ENCODE measurements at regions not wholly inside any gene's neighbourhood (a gene's known extent, or its start where the extent isn't known, plus 50 kb on each side); places are given as distances from the start of the nearest gene placed in this dataset.

- BruUV-seq (replicated peaks), result no TSS peak
- no peak for DNase-seq (ENCODE audit: low spot score)
- WGBS (ENCODE audit: low lambda C conversion rate), result 13% methylated on average over 1 of the region's 2 CpGs
- no peak for ATAC-seq
- ChIA-PET CTCF (ENCODE audit: low intra/inter-chr PET ratio, low total read pairs) (no interaction called here), POLR2A (no interaction called here)
- Histone ChIP-seq H3K79me2 (ENCODE audit: insufficient read depth, low read length) (no peaks in the 10 kb centered on the region), H3K4me2 (ENCODE audit: low read depth, low read length) (no peak overlapping the region), H4K20me1 (ENCODE audit: insufficient read depth, low read length) (no peaks in the 10 kb centered on the region), H3K4me3 (replicated peaks in 1 of 3; ENCODE audit: insufficient read depth in 1 of 3, low read depth in 2 of 3, low read length in 3 of 3) (no peak overlapping the region), H3K9me3 (ENCODE audit: low read length) (no peaks in the 10 kb centered on the region), H3K4me1 (ENCODE audit: insufficient read depth, low read length) (no peaks in the 10 kb centered on the region), H3K27me3 (ENCODE audit: control insufficient read depth in 1 of 2, insufficient read depth in 2 of 2, low read length in 2 of 2) (no peaks in the 10 kb centered on the region), H3K27ac (ENCODE audit: extremely low read length, insufficient read depth, low read length) (no peak overlapping the region), H3K36me3 (replicated peaks in 1 of 2; ENCODE audit: control insufficient read depth in 1 of 2, insufficient read depth in 2 of 2, low read length in 2 of 2) (no peaks in the 10 kb centered on the region), H2AFZ (ENCODE audit: low read length) (no peak overlapping the region), H3K9ac (ENCODE audit: insufficient read depth, low read depth, low read length) (no peak overlapping the region)
- TF ChIP-seq ZNF207 (IDR thresholded peaks at IDR 0.05; ENCODE audit: borderline replicate concordance) (no peak), ZMAT5 (CRISPR knock-in tag; IDR thresholded peaks at IDR 0.05; ENCODE audit: borderline replicate concordance, low read depth) (no peak), CHD4 (IDR thresholded peaks at IDR 0.05; ENCODE audit: borderline replicate concordance, low read length) (no peak), ZNF562 (CRISPR knock-in tag; IDR thresholded peaks at IDR 0.05; ENCODE audit: borderline replicate concordance) (no peak), TMF1 (CRISPR knock-in tag; IDR thresholded peaks at IDR 0.05; ENCODE audit: low read depth) (no peak), ZFY (CRISPR knock-in tag; IDR thresholded peaks at IDR 0.05) (no peak), PHB2 (IDR thresholded peaks at IDR 0.05; ENCODE audit: partially characterized antibody) (no peak), SAFB2 (CRISPR knock-in tag; IDR thresholded peaks at IDR 0.05; ENCODE audit: borderline replicate concordance, low read depth) (no peak), ZNF724P (CRISPR knock-in tag; IDR thresholded peaks at IDR 0.05; ENCODE audit: borderline replicate concordance) (no peak), NPAS2 (CRISPR knock-in tag; IDR thresholded peaks at IDR 0.05; ENCODE audit: borderline replicate concordance) (no peak), HOXA5 (CRISPR knock-in tag; IDR thresholded peaks at IDR 0.05) (no peak), TRIM24 (CRISPR knock-in tag; IDR thresholded peaks at IDR 0.05) (no peak), ZNF605 (CRISPR knock-in tag; IDR thresholded peaks at IDR 0.05) (no peak)
- TF ChIP-seq, protein P1, sequence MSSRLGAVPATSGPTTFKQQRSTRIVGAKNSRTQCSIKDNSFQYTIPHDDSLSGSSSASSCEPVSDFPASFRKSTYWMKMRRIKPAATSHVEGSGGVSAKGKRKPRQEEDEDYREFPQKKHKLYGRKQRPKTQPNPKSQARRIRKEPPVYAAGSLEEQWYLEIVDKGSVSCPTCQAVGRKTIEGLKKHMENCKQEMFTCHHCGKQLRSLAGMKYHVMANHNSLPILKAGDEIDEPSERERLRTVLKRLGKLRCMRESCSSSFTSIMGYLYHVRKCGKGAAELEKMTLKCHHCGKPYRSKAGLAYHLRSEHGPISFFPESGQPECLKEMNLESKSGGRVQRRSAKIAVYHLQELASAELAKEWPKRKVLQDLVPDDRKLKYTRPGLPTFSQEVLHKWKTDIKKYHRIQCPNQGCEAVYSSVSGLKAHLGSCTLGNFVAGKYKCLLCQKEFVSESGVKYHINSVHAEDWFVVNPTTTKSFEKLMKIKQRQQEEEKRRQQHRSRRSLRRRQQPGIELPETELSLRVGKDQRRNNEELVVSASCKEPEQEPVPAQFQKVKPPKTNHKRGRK (CRISPR knock-in tag; IDR thresholded peaks at IDR 0.05), result no peak
- TF ChIP-seq, protein P2, sequence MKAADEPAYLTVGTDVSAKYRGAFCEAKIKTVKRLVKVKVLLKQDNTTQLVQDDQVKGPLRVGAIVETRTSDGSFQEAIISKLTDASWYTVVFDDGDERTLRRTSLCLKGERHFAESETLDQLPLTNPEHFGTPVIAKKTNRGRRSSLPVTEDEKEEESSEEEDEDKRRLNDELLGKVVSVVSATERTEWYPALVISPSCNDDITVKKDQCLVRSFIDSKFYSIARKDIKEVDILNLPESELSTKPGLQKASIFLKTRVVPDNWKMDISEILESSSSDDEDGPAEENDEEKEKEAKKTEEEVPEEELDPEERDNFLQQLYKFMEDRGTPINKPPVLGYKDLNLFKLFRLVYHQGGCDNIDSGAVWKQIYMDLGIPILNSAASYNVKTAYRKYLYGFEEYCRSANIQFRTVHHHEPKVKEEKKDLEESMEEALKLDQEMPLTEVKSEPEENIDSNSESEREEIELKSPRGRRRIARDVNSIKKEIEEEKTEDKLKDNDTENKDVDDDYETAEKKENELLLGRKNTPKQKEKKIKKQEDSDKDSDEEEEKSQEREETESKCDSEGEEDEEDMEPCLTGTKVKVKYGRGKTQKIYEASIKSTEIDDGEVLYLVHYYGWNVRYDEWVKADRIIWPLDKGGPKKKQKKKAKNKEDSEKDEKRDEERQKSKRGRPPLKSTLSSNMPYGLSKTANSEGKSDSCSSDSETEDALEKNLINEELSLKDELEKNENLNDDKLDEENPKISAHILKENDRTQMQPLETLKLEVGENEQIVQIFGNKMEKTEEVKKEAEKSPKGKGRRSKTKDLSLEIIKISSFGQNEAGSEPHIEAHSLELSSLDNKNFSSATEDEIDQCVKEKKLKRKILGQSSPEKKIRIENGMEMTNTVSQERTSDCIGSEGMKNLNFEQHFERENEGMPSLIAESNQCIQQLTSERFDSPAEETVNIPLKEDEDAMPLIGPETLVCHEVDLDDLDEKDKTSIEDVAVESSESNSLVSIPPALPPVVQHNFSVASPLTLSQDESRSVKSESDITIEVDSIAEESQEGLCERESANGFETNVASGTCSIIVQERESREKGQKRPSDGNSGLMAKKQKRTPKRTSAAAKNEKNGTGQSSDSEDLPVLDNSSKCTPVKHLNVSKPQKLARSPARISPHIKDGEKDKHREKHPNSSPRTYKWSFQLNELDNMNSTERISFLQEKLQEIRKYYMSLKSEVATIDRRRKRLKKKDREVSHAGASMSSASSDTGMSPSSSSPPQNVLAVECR (CRISPR knock-in tag; IDR thresholded peaks at IDR 0.05; ENCODE audit: borderline replicate concordance), result no peak
- intact Hi-C loops (cut with micrococcal nuclease; ENCODE audit: unreplicated experiment) (no loop called here), in situ Hi-C loops (cut with HindIII; ENCODE audit: extremely low pct_ligation_motif_present, low pct_unique_long_range_greater_than_20kb) (no loop called here)
- FAIRE-seq, result no peak
Measured at GRCh38 chr5:71899865-71900342, 180.8 kb downstream of the CARTPT start.
